SU-DHL-6 (cell line): ENCODE measurements at regions not wholly inside any gene's neighbourhood (a gene's known extent, or its start where the extent isn't known, plus 50 kb on each side); places are given as distances from the start of the nearest gene placed in this dataset.

Source experiments
- H2AFZ ChIP-seq: fragments of 200-600 bp; sonication (generic); 2 replicates; pipeline ENCODE4 v1.6.1; 2014; ENCODE audit warnings: low read depth, mild to moderate bottlenecking, moderate library complexity, mixed read lengths, antibody characterized with exemption, low read length; ENCODE audit not compliant: severe bottlenecking
- H3F3A ChIP-seq: fragments of 200-600 bp; shearing (Covaris generic); 2 replicates; pipeline ENCODE4 v1.6.0; 2016; ENCODE audit warnings: antibody characterized with exemption, mild to moderate bottlenecking; ENCODE audit not compliant: insufficient read depth
- H3K27ac ChIP-seq: fragments of 200-600 bp; sonication (generic); 2 replicates; pipeline ENCODE4 v1.5.1; 2016; ENCODE audit warnings: low read depth, mild to moderate bottlenecking, low read length, moderate library complexity, mixed read lengths
- H3K27me3 ChIP-seq: fragments of 200-600 bp; sonication (generic), shearing (Covaris generic); 2 replicates; pipeline ENCODE4 v1.6.0; 2014; ENCODE audit warnings: mild to moderate bottlenecking, low read length
- H3K36me3 ChIP-seq: fragments of 200-600 bp; sonication (generic); 2 replicates; pipeline ENCODE4 v1.6.1; 2014; ENCODE audit warnings: mild to moderate bottlenecking, low read length, mixed read lengths
- H3K4me2 ChIP-seq: fragments of 300-600, 200-600 bp; shearing (Covaris generic), sonication (generic); 2 replicates; pipeline ENCODE4 v1.6.0; 2014; ENCODE audit warnings: low read length, low read depth, mild to moderate bottlenecking; ENCODE audit not compliant: poor library complexity, severe bottlenecking
- H3K4me3 ChIP-seq: fragments of 200-600 bp; sonication (generic); 2 replicates; pipeline ENCODE4 v1.5.1; 2014; ENCODE audit warnings: antibody characterized with exemption, low read length, mild to moderate bottlenecking, mixed read lengths; ENCODE audit not compliant: insufficient read depth, poor library complexity, severe bottlenecking
- H3K79me2 ChIP-seq: fragments of 200-600 bp; sonication (generic); 2 replicates; pipeline ENCODE4 v1.6.1; 2014; ENCODE audit warnings: mild to moderate bottlenecking, low read length, moderate library complexity; ENCODE audit not compliant: insufficient read depth
- H3K9ac ChIP-seq: fragments of 200-600 bp; sonication (generic); 2 replicates; pipeline ENCODE4 v1.7.0; 2014; ENCODE audit warnings: mild to moderate bottlenecking, low read length
- H3K9me2 ChIP-seq: fragments of 200-600 bp; sonication (generic); replicated peaks from 2 replicates; pipeline ENCODE4 v1.6.1; 2014; ENCODE audit warnings: low read length; ENCODE audit not compliant: insufficient read depth
- H3K9me3 ChIP-seq: fragments of 200-600 bp; sonication (generic); 2 replicates; pipeline ENCODE4 v1.6.1; 2014; ENCODE audit warnings: low read length, mixed read lengths; ENCODE audit not compliant: insufficient read depth
- H4K20me1 ChIP-seq: fragments of 200-600 bp; sonication (generic); 2 replicates; pipeline ENCODE4 v1.6.1; 2014; ENCODE audit warnings: low read depth, mild to moderate bottlenecking, antibody characterized with exemption, low read length, moderate library complexity, mixed read lengths
- CTCF ChIP-seq: fragments of 200-600 bp; sonication (generic); IDR thresholded peaks from one replicate; pipeline ENCODE4 v1.5.1; 2017; ENCODE audit warnings: antibody characterized with exemption, mild to moderate bottlenecking, low read length, moderate library complexity; ENCODE audit not compliant: insufficient read depth, poor library complexity, severe bottlenecking
- EZH2phosphoT487 ChIP-seq: fragments of 200-600 bp; sonication (generic), shearing (Covaris generic); conservative IDR thresholded peaks from 2 replicates; pipeline ENCODE4 v1.6.1; 2018; ENCODE audit warnings: mild to moderate bottlenecking, antibody characterized with exemption, low read length, moderate library complexity, mixed read lengths

- Histone ChIP-seq H3K4me3 (no peak overlapping the region), H3K9me2 (no peaks in the 10 kb centered on the region), H4K20me1 (no peaks in the 10 kb centered on the region), H3F3A (no peaks in the 10 kb centered on the region), H3K27ac (no peak overlapping the region), H3K79me2 (no peaks in the 10 kb centered on the region), H3K4me2 (no peak overlapping the region), H3K9me3 (no peaks in the 10 kb centered on the region), H3K36me3 (no peaks in the 10 kb centered on the region), H3K9ac (no peak overlapping the region), H2AFZ (no peak overlapping the region), H3K27me3 (no peaks in the 10 kb centered on the region)
- TF ChIP-seq EZH2phosphoT487 (no peak), CTCF (no peak)
These were observed 101.2 kb upstream of the TP63 start for GRCh38 chr3:189529889-189530471.

GRCh38 chr3:189530822-189531221, 100.4 kb upstream of the TP63 start:
- no peak for TF ChIP-seq CTCF
- TF ChIP-seq EZH2phosphoT487: no peak

GRCh38 chr3:189531271-189531670, 99.9 kb upstream of the TP63 start:
- no peaks in the 10 kb centered on the region for H3K27me3 ChIP-seq
- no peak overlapping the region for H2AFZ ChIP-seq
- H4K20me1 ChIP-seq: no peaks in the 10 kb centered on the region
- H3K27ac ChIP-seq: no peak overlapping the region
- no peak overlapping the region for H3K4me3 ChIP-seq
- no peaks in the 10 kb centered on the region for H3K9me2 ChIP-seq
- no peak overlapping the region for H3K4me2 ChIP-seq
- H3K36me3 ChIP-seq: no peaks in the 10 kb centered on the region
- TF ChIP-seq CTCF (no peak), EZH2phosphoT487 (no peak)
- no peaks in the 10 kb centered on the region for H3K9me3 ChIP-seq
- H3F3A ChIP-seq: no peaks in the 10 kb centered on the region
- H3K9ac ChIP-seq: no peak overlapping the region
- H3K79me2 ChIP-seq: no peaks in the 10 kb centered on the region

More at GRCh38 chr3:189530822-189531221, 100.4 kb upstream of the TP63 start:
- Histone ChIP-seq H4K20me1 (no peaks in the 10 kb centered on the region), H3K79me2 (no peaks in the 10 kb centered on the region), H3K9me2 (no peaks in the 10 kb centered on the region), H2AFZ (no peak overlapping the region), H3K27me3 (no peaks in the 10 kb centered on the region), H3K4me2 (no peak overlapping the region), H3F3A (no peaks in the 10 kb centered on the region), H3K36me3 (no peaks in the 10 kb centered on the region), H3K27ac (no peak overlapping the region), H3K9me3 (no peaks in the 10 kb centered on the region), H3K4me3 (no peak overlapping the region), H3K9ac (no peak overlapping the region)
